Panc1 (cell line): ENCODE measurements at regions not wholly inside any gene's neighbourhood (a gene's known extent, or its start where the extent isn't known, plus 50 kb on each side); places are given as distances from the start of the nearest gene placed in this dataset.

Experiments used
- ATAC-seq: fragments of 200-7000 bp; cut with Tn5 transposase; 2 replicates; pipeline ENCODE4 v1.9.1; 2020; ENCODE audit warnings: mild to moderate bottlenecking, moderate library complexity
- BruUV-seq: library from RNA; stranded (reverse); fragments of 400-500 nt; replicated peaks from 2 replicates; lab custom pipeline; 2021; lab: Mats Ljungman, UMichigan
- CTCF ChIA-PET: fragments of 300-600 bp; sonication (Branson Sonifier 250); formaldehyde crosslinking; loops from one replicate; lab custom pipeline; 2022; ENCODE audit warnings: antibody characterized with exemption; lab: Charles Lee
- POLR2A ChIA-PET: fragments of 300-600 bp; sonication (Branson Sonifier 250); formaldehyde crosslinking; loops from one replicate; lab custom pipeline; 2022; ENCODE audit warnings: antibody characterized with exemption; lab: Charles Lee
- DNase-seq: peaks from one replicate; pipeline ENCODE4 v3.0.0-alpha.2; 2010; ENCODE audit warnings: low read depth, low spot score
- H3K27ac ChIP-seq: 2 replicates; pipeline ENCODE4 v1.5.1; 2011; ENCODE audit warnings: mild to moderate bottlenecking, low read length, inconsistent platforms
- H3K27me3 ChIP-seq: fragments of 200-500 bp; sonication (Bioruptor generic); 2 replicates; pipeline ENCODE4 v1.6.0; 2014; ENCODE audit warnings: low read length, inconsistent platforms; ENCODE audit not compliant: control insufficient read depth, insufficient read depth
- H3K36me3 ChIP-seq: fragments of 200-500 bp; sonication (Bioruptor generic); 2 replicates; pipeline ENCODE4 v1.5.1; 2014; ENCODE audit warnings: inconsistent platforms, mild to moderate bottlenecking, low read length, moderate library complexity; ENCODE audit not compliant: control insufficient read depth, insufficient read depth
- H3K4me1 ChIP-seq: 2 replicates; pipeline ENCODE4 v1.5.1; 2011; ENCODE audit warnings: inconsistent platforms, mild to moderate bottlenecking, low read length, moderate library complexity; ENCODE audit not compliant: control insufficient read depth, insufficient read depth
- H3K4me3 ChIP-seq, 2 experiments: 2 replicates each; pipeline ENCODE4 v1.5.1; 2011 to 2012; ENCODE audit warnings: low read depth in 2 of 2, low read length in 2 of 2, mild to moderate bottlenecking in 2 of 2, inconsistent platforms in 1 of 2, moderate library complexity in 1 of 2
- H3K9me3 ChIP-seq: fragments of 200-500 bp; sonication (Bioruptor generic); 2 replicates; pipeline ENCODE4 v1.5.1; 2014; ENCODE audit warnings: low read depth, mild to moderate bottlenecking, inconsistent platforms, low read length, moderate library complexity; ENCODE audit not compliant: control insufficient read depth, insufficient read depth
- CTCF ChIP-seq: fragments of 450-650 bp; IDR thresholded peaks from 2 replicates; pipeline ENCODE4 v1.5.1; 2017; ENCODE audit warnings: mild to moderate bottlenecking
- POLR2AphosphoS5 ChIP-seq: IDR thresholded peaks from 2 replicates; pipeline ENCODE4 v1.6.1; 2012; ENCODE audit warnings: mild to moderate bottlenecking, low read depth, low read length, moderate library complexity
- REST ChIP-seq, 2 experiments: IDR thresholded peaks; 2 replicates each; pipeline ENCODE4 v1.6.1; 2011 to 2012; ENCODE audit warnings: low read depth in 2 of 2, control low read depth in 1 of 2, low read length in 1 of 2, mild to moderate bottlenecking in 1 of 2, moderate library complexity in 1 of 2; ENCODE audit not compliant: insufficient read depth in 1 of 2
- SIN3A ChIP-seq: IDR thresholded peaks from 2 replicates; pipeline ENCODE4 v1.6.1; 2012; ENCODE audit warnings: low read depth, mild to moderate bottlenecking, low read length, moderate library complexity, borderline replicate concordance; ENCODE audit not compliant: insufficient read depth
- TCF7L2 ChIP-seq: IDR thresholded peaks from 2 replicates; pipeline ENCODE4 v1.6.1; 2011; ENCODE audit warnings: mild to moderate bottlenecking, low read depth, low read length, inconsistent platforms
- in situ Hi-C: cut with HindIII; loops from 2 replicates; pipeline ENCODE4 v1.10.0; 2016; ENCODE audit warnings: low sequenced_read_pairs, low pct_unique_long_range_greater_than_20kb
- intact Hi-C: fragments of 100-400 bp; cut with micrococcal nuclease; formaldehyde crosslinking; loops from one replicate; pipeline ENCODE4 v1.10.0; 2022; ENCODE audit not compliant: unreplicated experiment

GRCh38 chr12:125657681-125658080, 592.4 kb downstream of the AACS start:
- Histone ChIP-seq H3K4me3 (no peak overlapping the region), H3K4me1 (no peaks in the 10 kb centered on the region), H3K27ac (no peak overlapping the region), H3K9me3 (no peaks in the 10 kb centered on the region), H3K27me3 (no peaks in the 10 kb centered on the region), H3K36me3 (no peaks in the 10 kb centered on the region)
- intact Hi-C loops: no loop called here
- in situ Hi-C loops: no loop called here
- no peak for ATAC-seq
- TF ChIP-seq SIN3A: no peak
- no peak for TF ChIP-seq TCF7L2
- TF ChIP-seq CTCF: no peak
- no peak for TF ChIP-seq POLR2AphosphoS5
- no peak for TF ChIP-seq REST (IDR thresholded peaks at IDR 0.05; ENCODE audit: insufficient read depth in 1 of 2, low read depth in 2 of 2, low read length in 1 of 2)
- ChIA-PET CTCF (no interaction called here), POLR2A (no interaction called here)
- no TSS peak for BruUV-seq
- no peak for DNase-seq

GRCh38 chr12:125674554-125675338, 609.5 kb downstream of the AACS start:
- no peak for ATAC-seq
- ChIA-PET CTCF (no interaction called here), POLR2A (no interaction called here)
- Histone ChIP-seq H3K4me3 (no peak overlapping the region), H3K27ac (no peak overlapping the region), H3K9me3 (no peaks in the 10 kb centered on the region), H3K36me3 (no peaks in the 10 kb centered on the region), H3K4me1 (no peaks in the 10 kb centered on the region), H3K27me3 (no peaks in the 10 kb centered on the region; the same call in 1 of the 2 replicates)
- TF ChIP-seq REST (IDR thresholded peaks at IDR 0.05; ENCODE audit: insufficient read depth in 1 of 2, low read depth in 2 of 2, low read length in 1 of 2) (no peak), TCF7L2 (no peak), POLR2AphosphoS5 (no peak), CTCF (no peak), SIN3A (no peak)
- no TSS peak for BruUV-seq
- DNase-seq: no peak
- intact Hi-C loops (no loop called here), in situ Hi-C loops (no loop called here)
